DND-41 (cell line): ENCODE measurements at regions not wholly inside any gene's neighbourhood (a gene's known extent, or its start where the extent isn't known, plus 50 kb on each side); places are given as distances from the start of the nearest gene placed in this dataset.

Experiments used
- ATAC-seq: fragments of 200-7000 bp; cut with Tn5 transposase; 3 replicates; pipeline ENCODE4 v1.9.1; 2021; ENCODE audit warnings: low read depth; ENCODE audit not compliant: insufficient read depth
- DNase-seq: peaks from one replicate; pipeline ENCODE4 v3.0.0-alpha.2; 2020
- H2AFZ ChIP-seq: 2 replicates; pipeline ENCODE4 v1.6.0; 2012; ENCODE audit warnings: low read depth, low read length
- H3K27ac ChIP-seq: 2 replicates; pipeline ENCODE4 v1.5.1; 2012; ENCODE audit warnings: low read length, inconsistent platforms
- H3K27me3 ChIP-seq: fragments of 200-600 bp; sonication (generic); 2 replicates; pipeline ENCODE4 v1.6.0; 2012; ENCODE audit warnings: low read length, mild to moderate bottlenecking, inconsistent platforms; ENCODE audit not compliant: insufficient read depth, poor library complexity
- H3K36me3 ChIP-seq: 2 replicates; pipeline ENCODE4 v1.5.1; 2012; ENCODE audit warnings: low read length, inconsistent platforms; ENCODE audit not compliant: insufficient read depth
- H3K4me1 ChIP-seq: 2 replicates; pipeline ENCODE4 v1.5.1; 2012; ENCODE audit warnings: mild to moderate bottlenecking, low read length; ENCODE audit not compliant: insufficient read depth
- H3K4me2 ChIP-seq: 2 replicates; pipeline ENCODE4 v1.6.0; 2012; ENCODE audit warnings: mild to moderate bottlenecking, moderate library complexity, low read length, inconsistent platforms; ENCODE audit not compliant: insufficient read depth
- H3K4me3 ChIP-seq, 2 experiments: fragments of 200-600 bp in 1 of 2; shearing (Covaris generic) in 1 of 2; 2 replicates each; pipeline ENCODE4 v1.5.1; 2012 to 2016; ENCODE audit warnings: inconsistent platforms in 2 of 2, low read length in 2 of 2, mild to moderate bottlenecking in 2 of 2, low read depth in 1 of 2, moderate library complexity in 1 of 2
- H3K79me2 ChIP-seq: 2 replicates; pipeline ENCODE4 v1.6.0; 2012; ENCODE audit warnings: low read length, inconsistent platforms; ENCODE audit not compliant: insufficient read depth
- H3K9ac ChIP-seq: 2 replicates; pipeline ENCODE4 v1.6.0; 2012; ENCODE audit warnings: low read depth, mild to moderate bottlenecking, inconsistent platforms, low read length, moderate library complexity
- H3K9me3 ChIP-seq: 2 replicates; pipeline ENCODE4 v1.5.1; 2012; ENCODE audit warnings: low read length, moderate library complexity, mild to moderate bottlenecking, inconsistent platforms; ENCODE audit not compliant: insufficient read depth, severe bottlenecking
- H4K20me1 ChIP-seq: 2 replicates; pipeline ENCODE4 v1.6.0; 2012; ENCODE audit warnings: low read length; ENCODE audit not compliant: insufficient read depth
- EZH2 ChIP-seq: IDR thresholded peaks from 3 replicates; pipeline ENCODE4 v1.6.1; 2012; ENCODE audit warnings: borderline replicate concordance, low read depth, mild to moderate bottlenecking, moderate library complexity, low read length, inconsistent platforms; ENCODE audit not compliant: severe bottlenecking
- TF ChIP-seq, protein P1 (sequence below): IDR thresholded peaks from 2 replicates; pipeline ENCODE4 v1.5.1; 2012; ENCODE audit warnings: borderline replicate concordance, low read length, moderate library complexity, mild to moderate bottlenecking; ENCODE audit not compliant: poor library complexity, severe bottlenecking; ENCODE audit errors: extremely low read depth

DNA sequence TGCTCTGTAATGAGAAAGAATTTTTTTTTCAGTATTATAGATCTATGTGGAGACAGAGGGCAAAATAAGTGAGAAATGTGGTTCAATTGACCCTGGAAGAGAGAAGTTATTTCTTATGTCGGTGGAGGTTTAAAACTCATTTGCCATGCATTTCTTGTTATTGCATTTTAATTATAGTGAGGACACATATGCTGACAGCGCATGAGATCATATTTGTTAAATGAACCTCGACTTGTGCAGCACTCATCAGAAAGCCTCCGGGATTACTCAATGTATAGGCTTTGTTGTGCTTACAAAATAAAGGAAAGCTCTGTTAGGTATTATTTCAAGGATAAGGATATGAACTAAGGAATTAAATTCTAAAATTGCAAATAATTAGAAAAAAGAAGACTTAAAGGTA lies 915.1 kb upstream of the MAP3K7 start:
- no peaks in the 10 kb centered on the region for H4K20me1 ChIP-seq
- H3K4me3 ChIP-seq: no peak overlapping the region
- TF ChIP-seq, protein P1, sequence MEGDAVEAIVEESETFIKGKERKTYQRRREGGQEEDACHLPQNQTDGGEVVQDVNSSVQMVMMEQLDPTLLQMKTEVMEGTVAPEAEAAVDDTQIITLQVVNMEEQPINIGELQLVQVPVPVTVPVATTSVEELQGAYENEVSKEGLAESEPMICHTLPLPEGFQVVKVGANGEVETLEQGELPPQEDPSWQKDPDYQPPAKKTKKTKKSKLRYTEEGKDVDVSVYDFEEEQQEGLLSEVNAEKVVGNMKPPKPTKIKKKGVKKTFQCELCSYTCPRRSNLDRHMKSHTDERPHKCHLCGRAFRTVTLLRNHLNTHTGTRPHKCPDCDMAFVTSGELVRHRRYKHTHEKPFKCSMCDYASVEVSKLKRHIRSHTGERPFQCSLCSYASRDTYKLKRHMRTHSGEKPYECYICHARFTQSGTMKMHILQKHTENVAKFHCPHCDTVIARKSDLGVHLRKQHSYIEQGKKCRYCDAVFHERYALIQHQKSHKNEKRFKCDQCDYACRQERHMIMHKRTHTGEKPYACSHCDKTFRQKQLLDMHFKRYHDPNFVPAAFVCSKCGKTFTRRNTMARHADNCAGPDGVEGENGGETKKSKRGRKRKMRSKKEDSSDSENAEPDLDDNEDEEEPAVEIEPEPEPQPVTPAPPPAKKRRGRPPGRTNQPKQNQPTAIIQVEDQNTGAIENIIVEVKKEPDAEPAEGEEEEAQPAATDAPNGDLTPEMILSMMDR: no peak
- TF ChIP-seq EZH2: no peak
- H3K79me2 ChIP-seq: no peaks in the 10 kb centered on the region
- H3K36me3 ChIP-seq: no peaks in the 10 kb centered on the region
- no peak overlapping the region for H3K4me2 ChIP-seq
- no peaks in the 10 kb centered on the region for H3K4me1 ChIP-seq
- H3K9ac ChIP-seq: no peak overlapping the region
- no peak for ATAC-seq
- peaks cover 5% of the 10 kb centered on the region for H3K27me3 ChIP-seq
- H3K27ac ChIP-seq: no peak overlapping the region
- H3K9me3 ChIP-seq: no peaks in the 10 kb centered on the region
- H2AFZ ChIP-seq: no peak overlapping the region
- no peak for DNase-seq

DNA sequence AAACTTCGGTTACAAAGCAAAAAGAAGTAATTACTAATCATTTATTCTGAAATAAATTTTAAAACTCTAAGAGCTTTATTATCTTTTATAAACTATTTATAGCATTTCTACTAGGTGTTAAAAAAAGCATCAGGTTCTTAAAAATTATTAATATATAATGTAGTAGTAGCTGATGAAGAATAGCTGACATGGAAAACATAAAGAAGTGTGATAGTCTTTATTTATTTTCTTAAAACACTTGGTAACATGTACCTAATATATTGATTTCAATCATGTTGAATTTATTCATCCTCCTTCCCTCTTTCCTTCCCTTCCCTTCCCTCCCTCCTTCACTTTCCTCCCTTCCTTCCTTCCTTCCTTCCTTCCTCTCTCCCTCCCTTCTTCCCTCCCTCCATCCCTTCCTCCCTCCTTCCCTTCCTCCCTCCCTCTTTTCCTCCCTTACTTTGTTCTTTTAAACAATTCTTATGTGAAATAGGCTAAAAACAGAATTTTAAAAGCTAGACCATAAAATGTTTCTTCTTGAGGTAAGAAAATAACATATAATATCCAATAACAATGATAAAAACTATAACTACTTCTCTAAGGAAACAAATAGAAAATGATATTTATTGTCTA lies 913.9 kb upstream of the MAP3K7 start:
- TF ChIP-seq EZH2: no peak
- TF ChIP-seq, protein P1: no peak
- Histone ChIP-seq H3K4me3 (no peak overlapping the region), H3K4me2 (no peak overlapping the region), H3K27me3 (peaks cover 5% of the 10 kb centered on the region), H4K20me1 (no peaks in the 10 kb centered on the region), H3K36me3 (no peaks in the 10 kb centered on the region), H3K4me1 (no peaks in the 10 kb centered on the region), H3K9me3 (no peaks in the 10 kb centered on the region), H3K79me2 (no peaks in the 10 kb centered on the region), H3K27ac (no peak overlapping the region), H2AFZ (no peak overlapping the region), H3K9ac (no peak overlapping the region)
- DNase-seq: no peak
- ATAC-seq: no peak

DNA sequence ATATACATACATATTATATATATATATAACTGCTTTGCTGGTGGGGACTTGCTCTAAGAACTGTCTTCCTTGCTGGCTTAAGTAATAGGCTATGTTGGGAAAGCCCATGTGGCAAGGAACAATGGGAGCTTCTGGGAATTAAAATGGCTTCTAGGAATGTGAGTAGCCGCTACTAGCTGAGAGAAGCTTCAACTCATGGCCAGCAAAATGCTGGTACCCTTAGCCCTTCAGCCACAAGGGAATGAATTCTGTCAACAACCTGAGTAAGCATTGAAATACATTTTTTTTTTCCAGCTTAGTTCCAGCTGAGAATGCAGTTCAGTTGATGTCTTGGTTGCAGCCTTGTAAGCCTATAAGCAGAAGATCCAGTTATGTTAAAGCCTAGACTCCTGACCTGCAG lies 911.7 kb upstream of the MAP3K7 start:
- H2AFZ ChIP-seq: no peak overlapping the region
- ATAC-seq: no peak

More for the DNA sequence above, 911.7 kb upstream of the MAP3K7 start:
- H4K20me1 ChIP-seq: no peaks in the 10 kb centered on the region
- no peak overlapping the region for H3K27ac ChIP-seq
- peaks cover 3% of the 10 kb centered on the region for H3K27me3 ChIP-seq
- no peaks in the 10 kb centered on the region for H3K36me3 ChIP-seq
- TF ChIP-seq, protein P1: no peak
- TF ChIP-seq EZH2: no peak
- no peaks in the 10 kb centered on the region for H3K4me1 ChIP-seq
- DNase-seq: no peak
- no peaks in the 10 kb centered on the region for H3K79me2 ChIP-seq
- H3K9ac ChIP-seq: no peak overlapping the region
- H3K4me3 ChIP-seq: no peak overlapping the region
- H3K9me3 ChIP-seq: no peaks in the 10 kb centered on the region
- no peak overlapping the region for H3K4me2 ChIP-seq
